GM12873 (cell line): ENCODE measurements at regions not wholly inside any gene's neighbourhood (a gene's known extent, or its start where the extent isn't known, plus 50 kb on each side); places are given as distances from the start of the nearest gene placed in this dataset.

Experiments
- TF ChIP-seq, protein P1 (sequence below): IDR thresholded peaks from 2 replicates; pipeline ENCODE4 v1.5.1; 2012; ENCODE audit warnings: low read depth, mild to moderate bottlenecking, moderate library complexity, low read length, control low read depth; ENCODE audit not compliant: insufficient read depth; ENCODE audit errors: missing control alignments

GRCh38 chrX:22406201-22406737 lies 133.6 kb downstream of the CBLL2 start:
- TF ChIP-seq, protein P1, sequence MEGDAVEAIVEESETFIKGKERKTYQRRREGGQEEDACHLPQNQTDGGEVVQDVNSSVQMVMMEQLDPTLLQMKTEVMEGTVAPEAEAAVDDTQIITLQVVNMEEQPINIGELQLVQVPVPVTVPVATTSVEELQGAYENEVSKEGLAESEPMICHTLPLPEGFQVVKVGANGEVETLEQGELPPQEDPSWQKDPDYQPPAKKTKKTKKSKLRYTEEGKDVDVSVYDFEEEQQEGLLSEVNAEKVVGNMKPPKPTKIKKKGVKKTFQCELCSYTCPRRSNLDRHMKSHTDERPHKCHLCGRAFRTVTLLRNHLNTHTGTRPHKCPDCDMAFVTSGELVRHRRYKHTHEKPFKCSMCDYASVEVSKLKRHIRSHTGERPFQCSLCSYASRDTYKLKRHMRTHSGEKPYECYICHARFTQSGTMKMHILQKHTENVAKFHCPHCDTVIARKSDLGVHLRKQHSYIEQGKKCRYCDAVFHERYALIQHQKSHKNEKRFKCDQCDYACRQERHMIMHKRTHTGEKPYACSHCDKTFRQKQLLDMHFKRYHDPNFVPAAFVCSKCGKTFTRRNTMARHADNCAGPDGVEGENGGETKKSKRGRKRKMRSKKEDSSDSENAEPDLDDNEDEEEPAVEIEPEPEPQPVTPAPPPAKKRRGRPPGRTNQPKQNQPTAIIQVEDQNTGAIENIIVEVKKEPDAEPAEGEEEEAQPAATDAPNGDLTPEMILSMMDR = no peak

DNA sequence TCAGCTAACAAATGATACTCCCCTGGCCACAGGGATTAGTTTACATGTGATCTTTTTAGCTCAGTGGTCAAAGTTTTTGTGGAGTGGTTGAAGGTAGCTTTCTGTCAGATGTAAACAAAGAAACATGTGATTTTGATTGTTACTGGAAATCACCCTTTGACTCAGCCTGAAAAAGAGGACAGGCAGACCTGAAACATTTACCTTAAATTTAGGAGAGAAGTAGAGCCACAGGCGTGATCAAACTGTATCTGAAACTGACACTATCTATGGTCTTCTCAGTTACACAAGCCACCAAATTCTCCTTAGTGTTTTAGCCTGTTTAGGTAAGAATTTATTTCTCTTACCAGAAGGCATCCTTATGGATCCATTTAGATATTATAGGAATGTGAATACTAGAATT lies 136.7 kb downstream of the CBLL2 start:
- TF ChIP-seq, protein P1 = no peak

- TF ChIP-seq, protein P1 = no peak
These were observed 151.6 kb downstream of the CBLL2 start for GRCh38 chrX:22424122-22424915.

- TF ChIP-seq, protein P1 = no peak
These were observed 152.2 kb downstream of the CBLL2 start for GRCh38 chrX:22424919-22425318.

DNA sequence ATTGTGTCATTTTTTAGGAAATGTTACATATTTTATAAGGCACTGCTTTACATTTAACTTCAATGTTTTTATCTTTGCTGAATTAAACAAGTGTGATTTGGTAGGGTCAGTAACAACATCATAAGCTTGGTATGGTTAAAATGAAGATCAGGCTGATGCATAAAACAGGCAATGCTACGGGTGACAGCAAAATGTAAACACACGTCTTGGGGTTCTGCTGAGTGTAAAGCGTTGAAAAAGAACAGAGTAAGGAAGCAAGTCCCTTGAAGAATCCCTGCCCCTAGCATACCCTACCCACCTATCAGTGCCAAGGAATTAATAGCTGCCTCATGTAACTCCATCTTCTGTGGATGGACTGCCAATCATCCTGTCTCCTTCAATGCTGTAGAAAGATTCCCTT lies 157.0 kb downstream of the CBLL2 start:
- TF ChIP-seq, protein P1 = no peak

- TF ChIP-seq, protein P1 = no peak
These were observed 158.0 kb downstream of the CBLL2 start for GRCh38 chrX:22430701-22431100.

GRCh38 chrX:22433292-22434070 lies 160.8 kb downstream of the CBLL2 start:
- TF ChIP-seq, protein P1 = no peak
